IPS-18a (cell line): ENCODE measurements at regions not wholly inside any gene's neighbourhood (a gene's known extent, or its start where the extent isn't known, plus 50 kb on each side); places are given as distances from the start of the nearest gene placed in this dataset.
"Not testable (repeated sequence)": the region's sequence is repeated elsewhere in the genome, so short reads cannot be mapped to it uniquely, and the experiment has no call there.

ENCODE experiments used
- H3K27ac ChIP-seq: one replicate; pipeline ENCODE4 v1.5.1; 2013; ENCODE audit warnings: low read length
- H3K27me3 ChIP-seq: one replicate; pipeline ENCODE4 v1.6.1; 2013; ENCODE audit warnings: mild to moderate bottlenecking, low read length; ENCODE audit not compliant: control insufficient read depth, insufficient read depth
- H3K36me3 ChIP-seq: one replicate; pipeline ENCODE4 v1.6.1; 2013; ENCODE audit warnings: low read depth, low read length; ENCODE audit not compliant: control insufficient read depth
- H3K4me1 ChIP-seq: one replicate; pipeline ENCODE4 v1.6.1; 2013; ENCODE audit warnings: low read depth, low read length; ENCODE audit not compliant: control insufficient read depth
- H3K4me3 ChIP-seq: one replicate; pipeline ENCODE4 v1.5.1; 2013; ENCODE audit warnings: low read length
- H3K9ac ChIP-seq: one replicate; pipeline ENCODE4 v1.6.1; 2013; ENCODE audit warnings: mild to moderate bottlenecking, low read length, moderate library complexity
- H3K9me3 ChIP-seq: one replicate; pipeline ENCODE4 v1.6.1; 2013; ENCODE audit warnings: low read depth, low read length; ENCODE audit not compliant: control insufficient read depth

DNA sequence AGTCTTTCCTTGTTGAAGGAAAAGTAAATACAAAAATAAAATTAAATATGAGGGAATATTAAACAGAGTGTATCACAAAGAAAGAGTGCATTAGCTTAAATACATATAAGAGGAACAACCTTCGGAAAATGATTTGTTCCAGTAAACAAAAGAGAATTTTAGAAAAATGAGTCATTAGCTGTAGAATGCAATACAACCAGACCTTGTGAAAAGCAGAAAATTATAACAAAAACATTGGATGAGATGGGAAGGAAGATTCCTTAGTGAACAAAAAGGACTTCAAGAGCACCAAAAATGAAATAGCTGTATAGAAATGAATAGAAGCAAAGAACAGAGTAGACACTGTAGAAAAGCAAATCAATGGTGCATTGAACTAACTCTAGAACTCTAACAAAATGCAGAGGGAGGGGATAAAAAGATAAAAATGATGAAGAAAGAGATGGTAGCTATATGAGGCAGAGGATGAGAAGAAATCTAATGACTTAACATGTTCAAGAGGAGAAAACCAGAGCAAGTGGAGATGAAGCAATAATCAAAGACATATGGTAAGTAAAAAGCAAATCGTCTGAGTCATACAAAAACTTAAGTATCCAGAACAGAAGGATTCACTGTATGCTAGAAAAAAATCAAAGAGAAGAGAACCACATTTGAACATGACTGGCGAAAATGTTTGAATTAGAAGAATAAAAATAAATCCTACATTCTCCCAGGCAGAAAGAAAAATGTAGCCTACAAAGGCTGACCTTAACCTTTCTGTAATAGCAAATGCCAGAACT is 190.5 kb downstream of the TMEM26 start:
- no peaks in the 10 kb centered on the region for H3K4me1 ChIP-seq
- no peaks in the 10 kb centered on the region for H3K9me3 ChIP-seq
- H3K36me3 ChIP-seq: no peaks in the 10 kb centered on the region
- no peak overlapping the region for H3K4me3 ChIP-seq
- no peak overlapping the region for H3K9ac ChIP-seq
- no peak overlapping the region for H3K27ac ChIP-seq
- no peaks in the 10 kb centered on the region for H3K27me3 ChIP-seq

GRCh38 chr10:61257956-61258496 is 195.2 kb downstream of the TMEM26 start:
- Histone ChIP-seq H3K9me3 (no peaks in the 10 kb centered on the region), H3K9ac (no peak overlapping the region), H3K27ac (no peak overlapping the region), H3K4me3 (no peak overlapping the region), H3K4me1 (no peaks in the 10 kb centered on the region), H3K36me3 (no peaks in the 10 kb centered on the region), H3K27me3 (no peaks in the 10 kb centered on the region)

- Histone ChIP-seq H3K36me3 (no peaks in the 10 kb centered on the region), H3K27ac (no peak overlapping the region), H3K9me3 (no peaks in the 10 kb centered on the region), H3K27me3 (no peaks in the 10 kb centered on the region), H3K4me3 (no peak overlapping the region), H3K4me1 (no peaks in the 10 kb centered on the region), H3K9ac (no peak overlapping the region)
Measured at GRCh38 chr10:61257136-61257535, 196.0 kb downstream of the TMEM26 start.

GRCh38 chr10:61252326-61252725 is 200.9 kb downstream of the TMEM26 start:
- H3K36me3 ChIP-seq, H3K4me1 ChIP-seq, H3K27me3 ChIP-seq, H3K9me3 ChIP-seq, H3K27ac ChIP-seq, H3K9ac ChIP-seq, H3K4me3 ChIP-seq: not testable (repeated sequence)

DNA sequence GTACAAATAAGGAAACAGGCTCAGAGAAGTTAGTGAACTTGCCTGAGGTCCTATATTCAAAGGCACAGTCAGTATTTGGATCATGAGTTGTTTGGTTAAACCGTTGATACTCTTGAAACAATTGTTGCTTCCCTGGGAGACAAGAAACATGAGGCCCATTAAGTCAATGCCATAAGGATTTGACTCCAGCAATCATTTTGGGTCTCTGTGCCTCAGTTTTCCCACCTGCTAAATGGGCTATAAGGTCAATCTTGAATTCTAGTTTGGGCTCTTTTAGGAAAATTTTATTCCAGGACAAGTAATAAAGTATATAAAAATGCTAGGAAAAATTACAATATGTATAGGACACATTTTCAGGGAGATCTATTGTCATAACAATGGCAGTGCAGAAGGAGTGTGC is 202.1 kb downstream of the TMEM26 start:
- no peak overlapping the region for H3K9ac ChIP-seq
- no peaks in the 10 kb centered on the region for H3K9me3 ChIP-seq
- no peak overlapping the region for H3K27ac ChIP-seq
- no peaks in the 10 kb centered on the region for H3K27me3 ChIP-seq
- no peak overlapping the region for H3K4me3 ChIP-seq
- H3K36me3 ChIP-seq: no peaks in the 10 kb centered on the region
- no peaks in the 10 kb centered on the region for H3K4me1 ChIP-seq

GRCh38 chr10:61250131-61250530 is 203.1 kb downstream of the TMEM26 start:
- no peak overlapping the region for H3K4me3 ChIP-seq
- no peaks in the 10 kb centered on the region for H3K36me3 ChIP-seq
- H3K9me3 ChIP-seq: no peaks in the 10 kb centered on the region
- no peaks in the 10 kb centered on the region for H3K27me3 ChIP-seq
- no peak overlapping the region for H3K27ac ChIP-seq
- H3K4me1 ChIP-seq: no peaks in the 10 kb centered on the region
- no peak overlapping the region for H3K9ac ChIP-seq

DNA sequence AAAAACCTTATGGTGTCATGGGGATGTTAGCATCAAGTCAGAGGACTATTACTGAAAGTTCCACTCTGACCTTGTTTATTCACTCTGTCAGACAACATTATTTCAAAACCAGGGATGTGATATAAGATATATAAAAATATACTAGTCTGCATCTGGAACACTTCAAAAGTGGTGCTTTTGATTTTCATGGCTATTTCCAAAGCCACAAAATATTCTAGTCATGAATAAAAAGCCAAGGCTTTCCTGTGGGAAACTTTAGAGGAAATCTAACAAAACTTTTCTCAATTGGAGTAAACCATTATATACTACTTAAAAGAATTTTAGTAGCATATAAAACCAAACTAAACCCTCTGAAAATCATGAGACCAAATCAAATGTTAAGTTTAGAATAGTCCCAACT is 205.2 kb downstream of the TMEM26 start:
- Histone ChIP-seq H3K27me3 (no peaks in the 10 kb centered on the region), H3K36me3 (no peaks in the 10 kb centered on the region), H3K4me1 (no peaks in the 10 kb centered on the region), H3K9me3 (no peaks in the 10 kb centered on the region), H3K9ac (no peak overlapping the region), H3K4me3 (no peak overlapping the region), H3K27ac (no peak overlapping the region)

DNA sequence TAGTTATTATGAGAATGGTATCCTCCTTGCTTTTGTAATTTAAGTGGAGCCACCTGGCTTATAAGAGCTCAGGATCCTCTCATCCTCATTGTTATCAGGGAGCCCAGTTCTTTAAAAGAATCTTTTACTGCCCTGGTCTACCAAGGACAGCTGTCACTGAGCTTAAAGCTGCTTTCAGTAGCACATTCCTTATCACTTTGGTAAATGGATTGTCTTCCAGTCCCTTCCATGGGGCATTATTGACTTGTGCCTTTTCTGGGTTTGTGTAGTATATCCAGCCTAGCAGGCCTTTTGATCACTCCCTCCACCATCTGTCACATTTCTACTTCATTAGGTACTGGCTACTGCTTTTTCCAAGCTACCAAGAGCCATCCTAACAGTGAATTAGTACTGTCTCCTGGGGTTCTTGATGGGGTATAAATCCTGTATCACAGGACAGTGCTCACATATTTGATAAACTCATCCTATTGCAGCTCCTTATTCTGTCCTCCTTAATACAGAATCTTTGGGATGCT is 208.9 kb downstream of the TMEM26 start:
- H3K36me3 ChIP-seq: no peaks in the 10 kb centered on the region
- no peaks in the 10 kb centered on the region for H3K27me3 ChIP-seq
- H3K9ac ChIP-seq: no peak overlapping the region
- no peaks in the 10 kb centered on the region for H3K4me1 ChIP-seq
- H3K27ac ChIP-seq: no peak overlapping the region
- H3K4me3 ChIP-seq: no peak overlapping the region
- no peaks in the 10 kb centered on the region for H3K9me3 ChIP-seq

DNA sequence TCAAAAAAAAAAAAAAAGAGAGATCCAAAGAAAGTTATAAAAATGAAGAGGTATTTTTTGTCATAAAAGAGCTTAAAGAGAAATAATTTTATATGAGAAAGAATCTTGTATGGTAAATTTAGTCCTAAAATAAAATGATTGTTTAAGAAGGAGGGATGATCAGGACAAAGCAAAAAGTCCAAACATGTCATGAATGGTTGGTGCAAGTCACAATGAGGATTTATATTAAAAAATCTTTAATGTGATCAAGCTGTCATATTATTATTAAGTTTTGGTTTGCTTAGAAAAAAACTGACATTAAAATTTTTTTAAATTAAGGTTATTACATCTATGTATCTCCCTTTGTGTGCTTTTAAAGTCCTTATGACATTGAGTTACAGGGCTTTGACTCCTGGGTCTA is 220.4 kb downstream of the TMEM26 start:
- H3K4me1 ChIP-seq: no peaks in the 10 kb centered on the region
- H3K27me3 ChIP-seq: no peaks in the 10 kb centered on the region
- H3K27ac ChIP-seq: no peak overlapping the region

GRCh38 chr10:61225939-61226338 is 227.2 kb downstream of the TMEM26 start:
- Histone ChIP-seq H3K4me1 (no peaks in the 10 kb centered on the region), H3K9me3 (no peaks in the 10 kb centered on the region), H3K27ac (no peak overlapping the region), H3K4me3 (no peak overlapping the region), H3K36me3 (no peaks in the 10 kb centered on the region), H3K9ac (no peak overlapping the region), H3K27me3 (no peaks in the 10 kb centered on the region)

More for the DNA sequence above, 220.4 kb downstream of the TMEM26 start:
- Histone ChIP-seq H3K9me3 (peaks cover 11% of the 10 kb centered on the region), H3K36me3 (no peaks in the 10 kb centered on the region), H3K9ac (no peak overlapping the region), H3K4me3 (no peak overlapping the region)

DNA sequence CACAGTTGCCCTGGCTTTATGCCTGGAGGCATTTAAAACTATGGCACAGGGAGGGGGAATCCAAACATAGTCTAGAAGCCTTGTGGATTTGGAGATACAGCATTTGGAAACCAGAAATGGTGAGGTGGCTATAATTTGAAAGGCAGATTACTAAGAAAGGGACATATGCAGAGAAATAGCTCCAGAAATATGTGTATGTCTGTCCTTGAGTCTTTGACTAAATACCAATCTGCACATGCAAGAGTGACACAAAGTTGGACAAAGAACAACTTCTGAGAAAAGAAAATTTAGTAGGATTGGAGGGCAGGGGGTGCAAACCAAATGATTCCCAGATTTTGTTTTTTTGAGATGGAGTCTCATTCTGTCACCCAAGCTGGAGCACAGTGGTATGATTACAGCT is 229.6 kb downstream of the TMEM26 start:
- Histone ChIP-seq H3K4me3 (no peak overlapping the region), H3K9me3 (no peaks in the 10 kb centered on the region), H3K4me1 (no peaks in the 10 kb centered on the region), H3K27ac (no peak overlapping the region), H3K36me3 (no peaks in the 10 kb centered on the region), H3K9ac (no peak overlapping the region), H3K27me3 (no peaks in the 10 kb centered on the region)

DNA sequence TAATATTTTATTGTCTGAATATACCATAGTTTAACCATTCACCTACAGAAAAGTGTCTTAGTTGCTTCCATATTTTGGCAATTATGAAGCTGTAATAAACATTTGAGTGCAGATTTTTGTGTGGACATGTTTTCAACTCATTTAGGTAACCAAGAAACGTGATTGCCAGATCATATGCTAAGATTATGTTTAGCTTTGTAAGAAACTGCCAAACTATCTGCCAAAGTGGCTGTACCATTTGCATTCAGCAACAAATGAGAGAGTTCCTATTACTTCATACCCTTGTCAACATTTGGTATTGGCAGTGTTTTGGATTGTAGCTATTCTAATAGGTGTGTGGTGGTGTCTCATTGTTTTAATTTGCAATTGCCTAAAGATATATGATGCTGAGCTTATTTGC is 233.5 kb downstream of the TMEM26 start:
- H3K36me3 ChIP-seq: no peaks in the 10 kb centered on the region
- no peaks in the 10 kb centered on the region for H3K9me3 ChIP-seq
- H3K4me3 ChIP-seq: no peak overlapping the region
- H3K9ac ChIP-seq: no peak overlapping the region
- no peak overlapping the region for H3K27ac ChIP-seq
- H3K4me1 ChIP-seq: no peaks in the 10 kb centered on the region
- no peaks in the 10 kb centered on the region for H3K27me3 ChIP-seq
